ENCODE measurements at regions not wholly inside any gene's neighbourhood (a gene's known extent, or its start where the extent isn't known, plus 50 kb on each side); places are given as distances from the start of the nearest gene placed in this dataset.

DNA sequence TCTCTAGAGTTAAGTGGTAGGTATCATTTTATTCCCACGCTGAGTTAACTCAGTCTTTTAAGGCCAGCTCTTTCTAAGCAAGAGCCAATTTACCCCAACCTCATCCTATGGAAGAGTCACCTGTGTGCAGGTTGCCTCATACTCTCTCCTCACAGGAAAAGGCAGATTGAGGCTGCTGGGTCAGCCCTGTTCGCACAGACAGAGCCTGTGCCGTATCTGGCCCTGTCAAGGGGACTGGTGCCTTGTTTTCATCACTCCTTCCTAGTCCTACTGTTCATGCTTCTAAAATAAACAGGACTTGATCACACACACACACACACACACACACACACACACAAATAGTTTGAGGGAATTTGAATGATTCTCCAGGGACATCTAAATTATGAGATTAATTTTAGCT lies 285.0 kb downstream of the SLC6A15 start:
- Histone ChIP-seq H3K27me3 (replicated peaks in 1 of 7) (no peaks in the 10 kb centered on the region), H3K9me3 (no peaks in the 10 kb centered on the region), H3K4me3 (no peak overlapping the region), H3K27ac (no peak overlapping the region), H3K4me1 (no peaks in the 10 kb centered on the region), H3K36me3 (no peaks in the 10 kb centered on the region)
- TF ChIP-seq POLR2A (IDR thresholded peaks at IDR 0.05) (no peak), POLR2AphosphoS5 (IDR thresholded peaks at IDR 0.05) (no peak)
- TF ChIP-seq, protein P1, sequence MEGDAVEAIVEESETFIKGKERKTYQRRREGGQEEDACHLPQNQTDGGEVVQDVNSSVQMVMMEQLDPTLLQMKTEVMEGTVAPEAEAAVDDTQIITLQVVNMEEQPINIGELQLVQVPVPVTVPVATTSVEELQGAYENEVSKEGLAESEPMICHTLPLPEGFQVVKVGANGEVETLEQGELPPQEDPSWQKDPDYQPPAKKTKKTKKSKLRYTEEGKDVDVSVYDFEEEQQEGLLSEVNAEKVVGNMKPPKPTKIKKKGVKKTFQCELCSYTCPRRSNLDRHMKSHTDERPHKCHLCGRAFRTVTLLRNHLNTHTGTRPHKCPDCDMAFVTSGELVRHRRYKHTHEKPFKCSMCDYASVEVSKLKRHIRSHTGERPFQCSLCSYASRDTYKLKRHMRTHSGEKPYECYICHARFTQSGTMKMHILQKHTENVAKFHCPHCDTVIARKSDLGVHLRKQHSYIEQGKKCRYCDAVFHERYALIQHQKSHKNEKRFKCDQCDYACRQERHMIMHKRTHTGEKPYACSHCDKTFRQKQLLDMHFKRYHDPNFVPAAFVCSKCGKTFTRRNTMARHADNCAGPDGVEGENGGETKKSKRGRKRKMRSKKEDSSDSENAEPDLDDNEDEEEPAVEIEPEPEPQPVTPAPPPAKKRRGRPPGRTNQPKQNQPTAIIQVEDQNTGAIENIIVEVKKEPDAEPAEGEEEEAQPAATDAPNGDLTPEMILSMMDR (IDR thresholded peaks at IDR 0.05 in 8 of 11, conservative IDR thresholded peaks at IDR 0.05 in 3 of 11), result no peak
- DNase-seq, result no peak
- intact Hi-C loops (cut with DNase I; ENCODE audit: low total_unique reads), result no loop called here
- WGBS, 5 donors, result 65 to 89% (median 72%) methylated on average over 3 of the region's 3 CpGs

DNA sequence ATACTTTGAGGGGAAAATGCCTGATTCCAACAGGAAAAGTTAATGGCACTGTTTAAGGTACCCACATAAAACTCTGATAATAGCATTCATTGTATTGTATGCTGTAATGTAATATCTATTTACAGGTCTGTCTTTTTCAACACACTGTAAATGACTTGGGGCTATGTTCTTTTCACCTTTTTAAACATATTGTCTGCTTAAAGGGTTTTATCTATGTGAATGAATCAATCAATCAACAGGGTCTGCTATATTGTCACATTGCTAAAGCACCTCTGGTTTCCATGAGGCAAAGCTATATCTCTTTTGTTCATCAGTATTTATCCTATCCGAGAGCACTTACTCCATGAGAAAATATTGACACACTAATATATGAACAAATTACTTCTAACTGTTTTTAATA lies 288.0 kb downstream of the SLC6A15 start:
- TF ChIP-seq POLR2A (IDR thresholded peaks at IDR 0.05), result no peak
- TF ChIP-seq, protein P1 (IDR thresholded peaks at IDR 0.05 in 8 of 11, conservative IDR thresholded peaks at IDR 0.05 in 3 of 11), result no peak
- no peak for TF ChIP-seq POLR2AphosphoS5 (IDR thresholded peaks at IDR 0.05)
- H3K27ac ChIP-seq, result no peak overlapping the region
- intact Hi-C loops (cut with DNase I; ENCODE audit: low total_unique reads), result no loop called here
- no peaks in the 10 kb centered on the region for H3K4me1 ChIP-seq
- H3K9me3 ChIP-seq, result no peaks in the 10 kb centered on the region
- 76 to 98% (median 80%) methylated on average over 1 of the region's 1 CpG for WGBS, 5 donors
- no peaks in the 10 kb centered on the region for H3K36me3 ChIP-seq
- no peaks in the 10 kb centered on the region for H3K27me3 ChIP-seq (replicated peaks in 1 of 7)
- DNase-seq, result no peak
- no peak overlapping the region for H3K4me3 ChIP-seq

DNA sequence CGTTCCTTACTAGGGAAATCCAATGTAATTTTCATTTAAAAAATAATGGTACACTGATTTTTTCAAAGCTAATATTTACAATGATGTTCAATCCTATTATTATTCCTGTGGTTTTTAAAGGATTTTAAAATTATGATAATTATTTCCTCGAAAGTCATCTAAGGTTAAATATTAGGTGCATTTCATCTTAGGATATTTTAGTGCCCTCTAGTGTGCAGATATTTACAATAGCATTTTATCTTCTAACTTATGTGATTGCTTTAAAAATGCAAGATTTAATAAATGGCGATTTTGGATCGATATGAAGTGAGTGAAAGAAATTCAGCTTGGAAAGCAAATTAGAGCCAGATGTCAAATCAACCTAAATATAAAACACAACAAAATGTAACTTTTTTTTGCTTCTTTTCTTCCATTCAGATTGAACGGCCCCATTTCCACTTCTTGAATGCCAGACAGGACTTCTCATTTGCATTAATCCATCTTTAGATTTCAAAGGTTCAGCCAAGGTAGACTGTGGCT lies 293.5 kb downstream of the SLC6A15 start:
- no peaks in the 10 kb centered on the region for H3K4me1 ChIP-seq
- H3K9me3 ChIP-seq, result no peaks in the 10 kb centered on the region
- H3K36me3 ChIP-seq, result no peaks in the 10 kb centered on the region
- WGBS, 5 donors, result 70 to 81% (median 70%) methylated on average over 5 of the region's 5 CpGs
- no peak for TF ChIP-seq POLR2AphosphoS5 (IDR thresholded peaks at IDR 0.05)
- no peak for TF ChIP-seq POLR2A (IDR thresholded peaks at IDR 0.05)
- TF ChIP-seq, protein P1 (IDR thresholded peaks at IDR 0.05 in 8 of 11, conservative IDR thresholded peaks at IDR 0.05 in 3 of 11), result no peak
- no peak for DNase-seq
- no peak overlapping the region for H3K27ac ChIP-seq
- intact Hi-C loops (cut with DNase I; ENCODE audit: low total_unique reads), result no loop called here
- H3K27me3 ChIP-seq (replicated peaks in 1 of 7), result no peaks in the 10 kb centered on the region
- no peak overlapping the region for H3K4me3 ChIP-seq

DNA sequence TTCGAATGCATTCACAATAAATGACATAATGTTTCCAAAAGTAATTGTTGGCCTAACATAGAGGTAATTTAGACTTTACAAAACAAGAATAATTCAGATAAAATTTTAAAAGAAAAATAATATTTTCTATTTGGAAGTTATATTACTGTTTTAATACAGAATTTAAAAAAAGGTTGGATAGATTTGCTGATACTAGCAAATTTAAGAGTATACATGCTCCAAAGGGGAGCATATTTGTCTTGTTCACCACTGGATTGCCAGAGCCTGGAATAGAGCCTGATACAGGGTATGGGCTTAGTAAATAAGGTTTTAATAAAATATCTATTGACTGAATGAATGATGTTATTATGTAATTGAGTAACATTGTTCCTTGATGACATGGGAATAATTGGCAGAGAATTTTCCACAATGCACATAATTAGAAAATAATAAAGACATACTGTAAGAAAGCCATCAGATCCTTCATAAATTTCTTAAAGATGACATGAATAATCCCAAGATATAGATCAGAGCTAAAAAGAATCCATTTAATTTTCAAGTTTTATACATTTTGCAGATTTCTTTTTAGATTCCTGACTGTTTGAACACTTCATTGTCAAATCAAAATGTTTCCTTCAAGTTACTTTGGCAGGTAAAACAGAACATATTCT lies 305.3 kb downstream of the SLC6A15 start:
- no peak overlapping the region for H3K27ac ChIP-seq
- no peaks in the 10 kb centered on the region for H3K36me3 ChIP-seq
- H3K4me3 ChIP-seq, result no peak overlapping the region
- H3K4me1 ChIP-seq, result no peaks in the 10 kb centered on the region
- peaks cover 0 to 5% (median 0%) of the 10 kb centered on the region in 8 donors for H3K9me3 ChIP-seq
- 70 to 88% (median 77%) methylated on average over 1 of the region's 1 CpG for WGBS, 5 donors
- H3K27me3 ChIP-seq (replicated peaks in 1 of 7), result no peaks in the 10 kb centered on the region
- DNase-seq, result no peak
- TF ChIP-seq POLR2AphosphoS5 (IDR thresholded peaks at IDR 0.05), result no peak
- TF ChIP-seq POLR2A (IDR thresholded peaks at IDR 0.05), result no peak
- TF ChIP-seq, protein P1 (IDR thresholded peaks at IDR 0.05 in 8 of 11, conservative IDR thresholded peaks at IDR 0.05 in 3 of 11), result no peak
- intact Hi-C loops (cut with DNase I; ENCODE audit: low total_unique reads), result no loop called here

Measured in spleen (tissue), 11 donors.